GM19240 (cell line): ENCODE measurements at regions not wholly inside any gene's neighbourhood (a gene's known extent, or its start where the extent isn't known, plus 50 kb on each side); places are given as distances from the start of the nearest gene placed in this dataset.

Experiments used
- DNase-seq: peaks from one replicate; pipeline ENCODE4 v3.0.0; 2011; ENCODE audit warnings: low spot score; ENCODE audit not compliant: insufficient read length

GRCh38 chr13:107497661-107498060 lies 717.7 kb downstream of the LIG4 start:
- no peak for DNase-seq

DNA sequence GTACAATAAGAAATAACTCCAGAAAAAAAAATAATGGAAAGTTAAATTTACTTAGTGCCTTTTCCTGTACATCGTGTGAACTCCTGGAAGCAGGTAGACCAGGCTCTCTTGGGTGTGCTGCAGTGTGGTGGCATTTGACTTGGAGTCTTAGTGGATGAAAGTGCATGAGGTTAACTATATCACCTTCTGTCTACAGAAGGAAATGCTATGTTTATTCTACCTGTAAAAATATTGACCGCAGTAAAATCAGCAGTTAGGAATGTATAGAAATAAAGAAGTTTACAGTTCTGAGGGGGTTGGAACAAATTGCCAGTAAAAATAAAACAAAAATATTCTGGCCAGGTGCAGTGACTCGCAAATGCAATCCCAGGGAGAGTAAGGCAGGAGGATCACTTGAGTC lies 722.1 kb downstream of the LIG4 start:
- DNase-seq, result no peak

DNA sequence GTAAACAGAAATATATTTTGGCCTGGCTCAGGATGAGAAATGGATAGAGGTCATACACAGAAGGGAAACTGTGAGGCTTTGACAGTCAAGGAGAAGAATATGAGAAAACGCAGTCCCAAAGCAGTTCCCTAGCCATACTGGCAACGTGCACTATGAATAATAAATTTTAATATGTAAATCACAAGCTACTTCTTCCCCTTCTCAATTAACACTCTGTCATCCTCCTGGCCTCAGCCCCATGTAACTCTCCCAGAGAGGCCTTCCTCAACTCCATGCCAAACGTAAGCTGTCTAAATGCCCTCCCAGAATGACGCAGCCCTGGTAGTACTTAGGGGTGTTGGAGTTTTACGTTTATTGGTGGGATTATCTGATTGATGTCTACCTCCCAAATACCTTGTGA lies 732.6 kb downstream of the LIG4 start:
- DNase-seq, result no peak

GRCh38 chr13:107480130-107480529 lies 735.2 kb downstream of the LIG4 start:
- no peak for DNase-seq

- no peak for DNase-seq
Observed at GRCh38 chr13:107477772-107478379, 737.5 kb downstream of the LIG4 start.

- DNase-seq, result no peak
Observed at GRCh38 chr13:107475753-107476453, 739.4 kb downstream of the LIG4 start.

- no peak for DNase-seq
Observed at GRCh38 chr13:107473253-107473652, 742.1 kb downstream of the LIG4 start.

DNA sequence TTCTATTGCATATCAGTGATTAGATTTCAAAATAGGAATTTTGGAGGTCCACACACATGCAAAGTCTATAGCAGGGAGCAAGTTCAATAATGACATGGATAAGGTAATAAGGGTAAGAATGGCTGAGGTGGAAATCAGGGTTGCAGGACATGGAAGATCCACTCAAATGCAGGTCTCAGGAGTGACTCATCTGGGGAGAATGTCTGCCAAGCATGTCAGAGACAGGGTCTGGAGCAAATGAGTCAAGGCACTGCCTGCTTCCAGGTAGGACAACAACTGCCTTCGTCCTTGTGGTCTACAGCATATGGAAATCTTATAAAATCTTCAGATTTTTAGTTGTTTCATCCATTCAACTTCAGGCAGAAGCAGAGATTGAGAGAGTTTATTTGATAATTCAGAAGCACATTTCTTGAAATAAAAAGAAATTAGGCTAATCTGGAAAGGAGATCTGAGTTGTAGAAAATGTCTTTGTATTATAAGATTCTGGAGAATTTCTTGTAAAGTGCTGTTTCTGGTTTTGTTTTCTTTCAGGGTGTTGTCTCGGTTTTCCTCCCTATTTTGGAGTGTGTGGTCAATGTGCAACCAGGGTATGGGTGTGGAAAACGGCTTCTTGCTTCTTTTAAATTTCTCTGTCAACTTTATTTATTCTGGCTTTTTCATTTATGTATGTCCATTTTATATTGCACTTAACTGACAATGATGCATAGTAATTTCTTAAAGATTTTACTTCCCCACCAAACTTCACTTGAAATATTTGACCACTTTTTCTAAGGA lies 748.8 kb downstream of the LIG4 start:
- no peak for DNase-seq

GRCh38 chr13:107462501-107462900 lies 752.8 kb downstream of the LIG4 start:
- DNase-seq, result no peak

DNA sequence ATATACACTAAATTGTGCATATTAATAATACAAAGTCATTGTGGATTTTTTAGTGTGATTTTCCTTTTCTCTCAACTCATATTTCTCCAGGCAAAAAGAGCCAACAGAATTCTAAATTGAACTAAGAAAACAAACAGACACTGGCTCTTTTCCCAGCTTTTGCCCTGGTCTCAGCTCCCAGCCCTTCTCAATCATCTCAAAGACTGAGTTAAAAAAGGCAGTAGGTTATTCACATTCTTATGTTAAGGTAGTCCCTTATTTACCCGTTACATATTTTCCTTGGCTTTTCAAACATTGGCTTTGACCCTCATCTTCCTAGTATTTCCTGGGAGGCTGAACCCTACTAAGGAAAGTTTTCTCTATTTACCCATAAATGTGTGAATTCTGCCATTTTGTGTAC lies 753.6 kb downstream of the LIG4 start:
- DNase-seq, result no peak

GRCh38 chr13:107459430-107459829 lies 755.9 kb downstream of the LIG4 start:
- no peak for DNase-seq

- DNase-seq, result no peak
Observed at GRCh38 chr13:107458269-107458668, 757.1 kb downstream of the LIG4 start.

DNA sequence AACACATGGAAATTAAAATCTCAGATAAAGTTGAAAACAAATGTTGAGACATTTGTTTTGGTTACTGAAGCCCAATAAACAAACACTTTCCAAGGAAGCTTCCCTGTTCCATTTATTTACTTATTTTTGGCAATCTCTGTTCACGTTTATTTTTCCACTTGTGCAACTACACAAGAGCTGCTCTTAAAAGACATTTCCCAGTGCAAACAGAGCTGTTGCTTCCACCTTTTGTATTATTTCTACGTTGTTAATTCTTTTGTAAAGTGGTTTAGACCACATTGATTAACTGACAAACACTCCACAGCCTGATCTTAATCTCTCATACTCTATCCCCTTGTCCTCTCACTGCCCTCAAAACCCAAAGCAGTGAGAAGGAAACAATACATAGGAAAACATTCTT lies 757.6 kb downstream of the LIG4 start:
- no peak for DNase-seq

- DNase-seq, result no peak
Observed at GRCh38 chr13:107456431-107456830, 758.9 kb downstream of the LIG4 start.

GRCh38 chr13:107452833-107453232 lies 762.5 kb downstream of the LIG4 start:
- no peak for DNase-seq

GRCh38 chr13:107450931-107451330 lies 764.4 kb downstream of the LIG4 start:
- DNase-seq, result no peak

DNA sequence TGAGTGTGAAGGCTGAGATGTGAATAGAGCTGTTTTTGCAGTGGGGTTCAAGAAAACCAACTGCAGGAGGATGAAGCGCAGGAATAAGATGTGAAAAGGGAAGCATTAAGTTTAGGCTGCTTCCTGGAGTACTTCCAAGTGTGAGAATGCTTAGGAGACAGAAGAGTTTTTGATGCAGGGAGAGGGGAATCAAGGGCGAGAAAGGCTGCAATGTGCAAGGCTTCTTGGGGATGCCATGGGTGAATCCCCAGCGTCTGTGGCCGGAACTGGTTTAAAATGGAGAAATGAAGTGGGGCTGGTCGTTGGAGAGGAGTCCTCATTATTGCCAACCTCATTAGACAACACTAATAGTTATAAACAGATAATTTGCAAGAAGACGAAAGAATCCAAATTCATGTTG lies 764.9 kb downstream of the LIG4 start:
- no peak for DNase-seq

- DNase-seq, result no peak
Observed at GRCh38 chr13:107447591-107447990, 767.7 kb downstream of the LIG4 start.

DNA sequence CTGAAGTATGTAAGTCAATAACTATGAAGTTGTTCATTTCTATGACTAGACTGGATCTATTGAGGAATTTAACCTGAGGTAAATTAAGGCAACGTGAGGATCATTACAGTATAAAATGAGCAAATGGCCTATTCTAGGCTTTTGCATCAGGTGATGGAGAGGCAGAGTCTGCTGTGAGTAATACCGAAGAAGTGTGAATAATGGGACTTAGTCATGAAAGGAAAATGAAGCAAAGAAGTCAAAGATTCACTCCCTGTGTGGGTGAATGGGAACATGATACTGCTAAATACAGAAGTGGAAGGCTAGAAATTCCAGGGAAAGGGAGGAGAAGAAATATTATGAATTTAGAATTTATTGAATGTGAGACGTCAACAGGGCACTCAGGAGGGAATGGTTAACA lies 774.1 kb downstream of the LIG4 start:
- no peak for DNase-seq

DNA sequence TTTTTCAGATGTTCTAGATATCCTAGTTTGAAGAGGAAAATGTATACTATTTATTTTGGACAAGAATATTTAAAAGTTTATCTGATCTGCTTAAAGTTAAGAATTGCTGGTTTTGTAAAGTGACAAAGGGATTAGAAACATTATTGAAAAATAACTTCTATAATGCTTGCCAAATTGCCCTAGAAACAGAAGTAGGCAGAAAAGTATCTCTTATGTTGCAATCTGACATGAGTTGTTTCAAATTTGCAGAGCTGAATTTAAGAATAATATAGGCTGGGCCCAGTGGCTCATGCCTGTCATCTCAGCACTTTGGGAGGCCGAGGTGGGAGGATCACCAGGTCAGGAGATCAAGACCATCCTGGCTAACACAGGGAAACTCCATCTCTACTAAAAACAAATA lies 777.1 kb downstream of the LIG4 start:
- no peak for DNase-seq

DNA sequence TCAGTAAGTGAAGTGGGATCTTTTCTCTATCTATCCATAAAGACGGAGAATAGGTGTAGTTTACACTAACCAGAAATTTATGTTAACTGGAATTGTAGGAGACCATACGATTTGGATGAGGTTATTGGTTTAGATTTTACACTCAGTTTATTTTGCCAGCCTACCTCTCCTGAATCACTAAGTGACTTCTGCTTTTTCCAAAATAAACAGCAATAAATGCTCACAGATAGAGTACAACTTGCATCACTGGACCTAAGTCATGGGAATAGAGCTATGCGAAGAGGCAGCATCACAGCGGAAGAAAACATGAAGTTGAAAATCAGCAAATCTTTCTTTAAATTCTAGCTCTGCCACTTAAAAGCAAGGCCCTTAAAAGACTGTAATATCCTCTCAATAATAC lies 781.0 kb downstream of the LIG4 start:
- DNase-seq, result no peak

DNA sequence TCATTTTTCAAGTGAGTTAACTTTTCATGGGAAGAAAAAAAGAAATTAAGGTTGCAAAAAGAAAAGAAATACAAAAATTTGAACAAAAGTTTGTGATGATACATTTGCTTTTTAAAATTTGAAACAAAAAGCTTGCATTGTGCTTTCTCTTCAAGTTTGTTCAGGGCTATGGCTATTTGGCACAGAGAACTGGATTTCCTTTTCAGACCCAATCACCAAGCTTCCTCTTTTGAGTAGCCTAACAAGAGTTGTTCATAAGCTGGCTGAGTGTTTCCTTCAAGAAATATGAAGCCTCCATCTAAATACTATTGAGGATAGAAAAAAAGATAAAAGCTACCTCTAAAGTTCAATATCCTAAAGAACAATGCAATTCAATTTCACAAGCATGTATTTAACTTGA lies 787.8 kb downstream of the LIG4 start:
- no peak for DNase-seq

GRCh38 chr13:107422421-107422820 lies 792.9 kb downstream of the LIG4 start:
- no peak for DNase-seq
